Posterior vena cava (tissue), 2 donors: ENCODE measurements at regions not wholly inside any gene's neighbourhood (a gene's known extent, or its start where the extent isn't known, plus 50 kb on each side); places are given as distances from the start of the nearest gene placed in this dataset.

Experiments used
- DNase-seq: peaks from one replicate; pipeline ENCODE4 v3.0.0-alpha.2; 2020; ENCODE audit warnings: low spot score
- intact Hi-C, 2 donors: fragments of 100-400 bp; cut with DNase I; formaldehyde crosslinking; loops; one replicate each; pipeline versions ENCODE4 v1.14.1 to v1.14.2; 2022 to 2023
- donor health status: DM: yes; HTN: yes; CAD: no.
- donor health status: DM: yes; HTN: yes; CAD: no.

DNA sequence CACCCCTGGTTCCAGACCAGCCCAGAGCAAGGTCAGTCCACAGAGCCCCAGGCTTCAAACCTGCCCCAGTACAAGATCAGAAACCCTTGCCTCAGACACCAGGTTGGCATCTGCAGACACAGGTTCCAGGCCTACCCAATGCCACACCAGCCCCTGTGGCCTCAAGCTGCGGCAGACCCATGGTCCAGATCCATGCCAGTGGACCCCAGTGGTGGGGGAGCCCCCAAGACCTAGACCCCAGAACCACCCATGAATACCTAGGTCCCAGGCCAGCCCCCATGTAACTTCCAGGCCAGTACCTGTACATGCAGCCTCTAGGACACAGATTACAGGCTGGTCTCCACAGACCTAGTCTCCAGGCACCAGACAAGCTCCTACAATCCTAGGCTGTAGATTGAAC lies 1019.3 kb downstream of the JRKL start:
- intact Hi-C loops: no loop called here
- no peak for DNase-seq

- no peak for DNase-seq
- intact Hi-C loops: no loop called here
Measured at GRCh38 chr11:97414801-97415200, 1025.0 kb downstream of the JRKL start.

DNA sequence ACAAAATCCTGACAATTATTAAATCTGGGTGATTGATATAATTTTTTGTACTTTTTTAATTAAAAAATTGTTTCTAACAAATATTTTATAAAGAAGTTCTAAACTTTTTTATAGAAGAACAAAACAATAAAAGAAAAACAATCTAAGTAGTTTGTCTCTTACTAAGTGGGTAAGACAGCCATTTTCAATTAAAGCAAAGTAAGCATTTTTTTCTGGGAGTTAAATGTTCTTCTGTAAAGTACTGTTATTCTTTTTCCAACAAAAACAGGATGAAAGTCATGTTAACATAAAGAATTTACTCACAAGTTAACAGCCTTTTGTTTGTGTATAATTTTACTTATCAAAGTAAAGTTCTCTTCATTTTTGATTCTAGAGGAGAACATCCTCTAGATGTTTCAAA lies 1029.9 kb downstream of the JRKL start:
- intact Hi-C loops: no loop called here
- no peak for DNase-seq

DNA sequence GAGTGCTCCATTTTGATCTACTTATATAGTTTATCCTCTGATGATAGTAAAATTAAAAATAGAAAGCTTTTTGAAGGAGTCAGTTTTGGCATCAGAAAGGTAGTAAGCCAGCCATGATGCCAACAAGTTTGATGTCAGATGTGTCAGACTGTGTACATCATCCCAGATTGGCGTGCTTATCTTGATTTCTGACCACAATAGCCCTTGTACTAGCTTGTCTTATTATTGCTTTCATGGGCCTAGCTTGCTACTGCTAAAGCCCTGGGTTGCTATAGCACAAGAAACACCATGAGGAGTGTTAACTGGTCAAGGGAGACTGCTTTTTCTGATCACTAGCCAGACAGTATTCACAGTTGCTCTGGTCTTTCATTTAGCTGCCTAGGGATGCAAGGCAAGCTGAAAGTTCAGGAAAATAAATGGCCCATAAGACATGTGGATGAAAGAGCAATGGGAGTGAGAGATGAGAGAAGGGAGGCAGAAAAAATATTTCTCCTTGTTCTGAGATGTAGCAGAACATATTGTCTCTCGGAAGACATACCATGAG lies 1038.5 kb downstream of the JRKL start:
- intact Hi-C loops: no loop called here
- DNase-seq: no peak

DNA sequence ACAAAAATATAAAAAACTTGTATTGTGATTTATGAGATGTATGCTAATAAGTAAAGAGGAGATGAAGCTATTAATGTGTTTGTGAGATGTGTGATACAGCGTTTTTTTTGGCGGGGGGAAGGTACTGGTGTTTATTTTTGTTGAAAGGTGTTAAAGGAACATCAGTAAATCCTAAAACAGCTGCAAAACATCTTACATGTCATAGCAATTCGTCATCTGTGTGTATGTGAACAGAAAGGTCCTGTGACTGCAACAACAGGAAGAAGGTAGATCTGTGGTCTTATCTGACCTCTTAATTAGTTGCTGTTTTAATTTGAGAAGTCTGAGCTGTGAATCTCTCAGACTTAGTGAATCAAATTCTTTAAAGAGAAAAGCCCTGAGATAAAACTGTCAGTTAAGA lies 1041.1 kb downstream of the JRKL start:
- intact Hi-C loops: no loop called here
- no peak for DNase-seq

GRCh38 chr11:97432926-97433325 lies 1043.1 kb downstream of the JRKL start:
- intact Hi-C loops: no loop called here
- no peak for DNase-seq

DNA sequence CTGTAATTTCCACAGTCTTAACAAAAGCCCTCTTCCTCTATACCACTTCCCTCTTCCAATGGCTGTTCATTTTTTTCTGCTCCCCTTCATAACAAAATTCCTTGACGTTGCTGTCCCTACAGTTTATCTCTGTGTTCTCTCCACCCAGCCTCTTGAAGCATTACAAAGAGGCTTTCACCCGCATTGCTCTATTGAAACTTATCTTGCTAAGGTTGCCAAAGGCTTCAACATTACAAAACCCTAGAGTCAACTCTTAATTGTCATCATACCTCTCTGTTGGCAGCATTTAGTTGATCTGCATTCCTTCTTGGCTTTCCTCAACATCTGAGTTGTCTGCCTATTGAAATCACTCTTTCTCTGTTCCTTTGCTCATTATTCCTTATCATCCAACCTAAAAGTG lies 1055.7 kb downstream of the JRKL start:
- DNase-seq: no peak
- intact Hi-C loops: no loop called here

GRCh38 chr11:97451441-97451840 lies 1061.6 kb downstream of the JRKL start:
- intact Hi-C loops: no loop called here
- no peak for DNase-seq

GRCh38 chr11:97454988-97455387 lies 1065.2 kb downstream of the JRKL start:
- no peak for DNase-seq
- intact Hi-C loops: no loop called here

GRCh38 chr11:97460091-97460490 lies 1070.3 kb downstream of the JRKL start:
- intact Hi-C loops: no loop called here
- no peak for DNase-seq

DNA sequence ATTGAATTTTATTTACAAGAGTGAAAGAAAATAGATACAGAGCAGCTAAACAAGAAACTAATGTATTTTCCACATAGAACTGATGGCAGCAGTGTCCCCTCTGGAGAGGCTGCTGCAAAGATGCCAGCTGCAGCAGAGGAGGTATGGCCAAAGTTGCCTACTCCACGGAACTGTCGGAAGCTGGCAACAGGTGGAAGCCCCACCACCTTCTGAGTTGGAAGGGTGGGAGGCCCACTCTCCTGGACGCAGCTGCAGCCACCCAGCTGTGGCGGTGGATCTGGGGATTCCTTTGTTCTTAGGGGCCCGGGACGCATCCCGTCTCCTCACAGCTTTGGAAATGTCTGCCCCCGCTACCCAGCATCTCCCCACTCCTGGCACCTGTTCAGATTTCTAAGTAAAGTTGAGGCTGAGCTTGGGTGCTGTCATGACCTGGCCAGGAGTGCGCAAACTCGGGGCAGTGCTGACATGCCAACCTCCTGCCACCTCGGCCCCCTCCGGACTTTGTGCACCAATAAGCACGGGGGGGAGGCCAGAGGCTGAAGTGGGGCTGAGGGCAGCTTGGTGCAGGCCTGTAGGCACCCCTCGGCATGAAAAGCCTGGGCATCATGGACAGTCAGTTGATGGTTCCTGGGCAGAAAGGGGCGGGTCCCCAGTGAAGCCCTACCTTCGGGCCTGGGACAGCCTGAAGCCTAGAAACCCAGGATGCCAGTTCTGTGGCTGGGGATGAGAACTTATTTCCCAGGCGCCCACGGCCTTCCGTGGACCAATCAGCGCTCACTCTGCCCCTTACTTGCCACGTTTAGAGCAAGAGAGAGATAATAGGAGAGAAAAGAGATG lies 1071.4 kb downstream of the JRKL start:
- no peak for DNase-seq
- intact Hi-C loops: no loop called here

- intact Hi-C loops: no loop called here
- peak; percentile 78 for DNase-seq
Measured at GRCh38 chr11:97461934-97462333, 1072.1 kb downstream of the JRKL start.

DNA sequence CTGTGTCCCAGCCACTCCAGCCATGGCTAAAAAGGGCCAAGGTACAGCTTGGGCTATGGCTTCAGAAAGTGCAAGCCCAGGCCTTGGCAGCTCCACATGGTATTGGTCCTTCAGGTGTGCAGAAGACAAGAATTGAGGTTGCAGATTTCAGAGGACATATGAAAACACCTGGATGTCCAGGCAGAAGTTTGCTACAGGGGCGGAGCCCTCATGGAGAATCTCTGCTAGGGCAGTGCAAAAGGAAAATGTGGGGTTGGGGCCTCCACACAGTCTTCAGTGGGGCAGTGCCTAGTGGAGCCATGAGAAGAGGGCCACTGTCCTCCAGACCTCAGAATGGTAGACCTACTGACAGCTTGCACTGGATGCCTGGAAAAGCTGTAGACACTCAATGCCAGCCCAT lies 1074.1 kb downstream of the JRKL start:
- intact Hi-C loops: no loop called here
- DNase-seq: no peak

GRCh38 chr11:97471480-97471879 lies 1081.7 kb downstream of the JRKL start:
- intact Hi-C loops: no loop called here
- peak; percentile 60 for DNase-seq

- DNase-seq: no peak
- intact Hi-C loops: no loop called here
Measured at GRCh38 chr11:97487387-97487786, 1097.6 kb downstream of the JRKL start.

- intact Hi-C loops: no loop called here
- DNase-seq: no peak
Measured at GRCh38 chr11:97498891-97499290, 1109.1 kb downstream of the JRKL start.

GRCh38 chr11:97502201-97502600 lies 1112.4 kb downstream of the JRKL start:
- DNase-seq: no peak
- intact Hi-C loops: no loop called here

DNA sequence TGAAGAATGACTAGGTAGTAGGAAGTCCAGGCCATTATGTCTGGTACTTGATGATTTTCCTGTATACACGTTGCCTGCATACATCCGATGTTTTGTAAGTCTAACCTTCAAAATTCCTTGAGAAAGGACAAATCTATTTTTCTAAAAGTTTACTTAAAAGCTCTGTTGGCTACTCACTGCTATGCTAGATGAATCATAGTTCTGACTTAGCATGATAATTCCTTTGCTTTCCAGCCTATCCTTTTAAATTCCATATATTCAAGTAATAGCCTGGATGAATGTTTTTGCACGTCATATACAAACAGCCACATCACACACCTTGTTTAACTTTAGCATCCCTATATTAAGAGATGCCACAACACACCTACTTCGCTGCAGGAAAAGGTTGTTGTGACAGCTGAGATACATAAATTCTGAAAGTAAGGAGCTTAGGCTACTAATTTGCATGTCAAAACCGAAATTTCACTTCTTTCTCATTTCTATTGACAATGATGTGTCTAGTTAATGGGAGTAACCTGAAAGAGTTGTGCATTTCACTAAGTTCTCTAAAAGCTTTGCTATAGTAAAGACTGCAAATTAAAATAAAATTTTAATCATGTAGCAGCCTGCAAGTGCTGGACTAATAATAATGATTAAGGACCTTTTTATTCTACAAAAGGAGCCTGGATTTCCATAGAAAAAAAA lies 1116.4 kb downstream of the JRKL start:
- intact Hi-C loops: no loop called here
- DNase-seq: no peak

GRCh38 chr11:97514446-97514845 lies 1124.6 kb downstream of the JRKL start:
- intact Hi-C loops: no loop called here
- no peak for DNase-seq

DNA sequence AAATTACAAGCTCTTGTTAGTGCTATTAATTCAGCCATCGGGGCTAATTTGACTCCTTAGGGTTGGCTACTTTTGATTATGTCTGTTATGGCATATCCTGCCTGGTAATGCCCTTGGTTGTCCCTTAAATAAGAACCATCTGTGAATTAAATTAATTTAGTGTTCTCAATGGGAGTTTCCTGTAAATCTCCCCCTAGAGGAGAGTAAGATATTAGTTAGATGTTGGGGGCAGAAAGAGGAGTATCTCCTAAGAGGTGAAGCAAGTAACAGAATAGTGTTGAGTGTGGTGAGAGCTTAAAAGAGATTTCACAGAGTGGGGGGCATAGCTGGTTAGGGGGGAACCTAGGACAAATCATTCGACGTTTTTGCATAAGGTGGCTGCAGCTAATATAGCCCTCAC lies 1126.9 kb downstream of the JRKL start:
- no peak for DNase-seq
- intact Hi-C loops: no loop called here

- intact Hi-C loops: no loop called here
- DNase-seq: no peak
Measured at GRCh38 chr11:97525273-97525672, 1135.5 kb downstream of the JRKL start.
